ENCODE measurements at regions not wholly inside any gene's neighbourhood (a gene's known extent, or its start where the extent isn't known, plus 50 kb on each side); places are given as distances from the start of the nearest gene placed in this dataset.
"Not testable (repeated sequence)": the region's sequence is repeated elsewhere in the genome, so short reads cannot be mapped to it uniquely, and the experiment has no call there.

DNA sequence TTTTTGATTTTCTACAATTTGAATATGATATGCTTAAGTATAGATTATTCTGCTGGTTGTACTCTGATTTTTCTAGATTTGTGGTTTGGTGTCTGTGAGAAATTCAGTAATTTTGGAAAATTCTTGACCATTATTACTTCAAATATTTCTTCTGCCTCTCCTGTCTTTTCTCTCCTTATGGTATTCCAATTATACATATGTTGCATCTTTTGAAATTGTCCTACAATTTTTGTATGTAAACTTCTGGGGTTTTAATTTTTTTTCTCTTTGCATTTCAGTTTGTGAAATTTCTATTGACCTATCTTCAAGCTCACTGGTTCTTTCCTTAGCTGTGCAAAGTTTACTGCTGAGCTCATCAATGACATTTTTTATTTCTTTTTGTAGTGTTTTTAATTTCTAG lies 534.4 kb upstream of the SLC35B3 start:
- DNase-seq (ENCODE audit: extremely low read depth in 1 of 2, low read depth in 1 of 2): no peak

DNA sequence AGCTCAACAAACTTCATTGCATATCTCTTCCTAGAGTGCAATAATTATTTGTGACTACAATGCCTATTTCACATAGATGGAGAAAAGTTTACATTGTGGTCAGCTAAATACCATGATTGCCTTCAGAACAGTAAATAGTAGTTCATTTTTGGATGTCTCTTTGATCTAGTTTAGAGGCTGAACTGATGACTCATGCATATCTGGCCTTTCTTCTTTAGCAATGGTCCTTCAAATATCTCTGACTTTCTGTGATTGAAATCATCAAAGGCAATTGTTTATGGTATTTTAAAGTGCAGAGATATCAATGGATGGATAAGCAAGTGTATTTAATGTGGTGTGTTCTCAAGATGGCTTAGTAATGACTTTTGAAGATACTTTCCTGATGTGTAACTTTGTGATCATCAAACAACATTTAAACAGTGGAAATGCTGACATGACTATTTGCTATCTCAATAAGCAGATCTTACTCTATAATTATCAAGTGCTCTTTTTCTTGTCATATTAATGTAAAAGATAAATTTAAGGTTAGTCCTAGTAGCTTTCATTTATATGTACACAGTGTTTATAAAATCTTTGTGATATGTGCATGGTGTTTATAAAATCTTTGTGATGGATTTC lies 523.7 kb upstream of the SLC35B3 start:
- no peak for DNase-seq (ENCODE audit: extremely low read depth in 1 of 2, low read depth in 1 of 2)

DNA sequence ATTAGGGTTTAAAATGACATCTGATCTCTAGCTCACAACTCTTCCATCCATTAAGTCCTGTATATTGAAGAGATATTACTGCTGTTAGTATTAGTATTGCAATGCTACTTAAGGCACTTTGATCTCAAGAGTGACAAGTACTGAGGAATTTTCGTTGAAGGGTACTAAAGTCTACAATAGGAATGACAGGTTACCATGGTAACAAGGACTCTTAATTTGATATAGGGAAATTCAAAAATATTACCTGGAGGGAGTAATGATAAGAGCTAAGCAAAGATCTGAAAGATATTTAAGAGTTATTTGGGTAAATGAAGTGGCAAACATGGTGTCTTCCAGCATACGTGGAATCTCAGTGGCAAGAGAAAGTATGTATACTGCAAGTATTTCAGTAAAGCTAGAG lies 518.0 kb upstream of the SLC35B3 start:
- DNase-seq (ENCODE audit: extremely low read depth in 1 of 2, low read depth in 1 of 2): no peak

DNA sequence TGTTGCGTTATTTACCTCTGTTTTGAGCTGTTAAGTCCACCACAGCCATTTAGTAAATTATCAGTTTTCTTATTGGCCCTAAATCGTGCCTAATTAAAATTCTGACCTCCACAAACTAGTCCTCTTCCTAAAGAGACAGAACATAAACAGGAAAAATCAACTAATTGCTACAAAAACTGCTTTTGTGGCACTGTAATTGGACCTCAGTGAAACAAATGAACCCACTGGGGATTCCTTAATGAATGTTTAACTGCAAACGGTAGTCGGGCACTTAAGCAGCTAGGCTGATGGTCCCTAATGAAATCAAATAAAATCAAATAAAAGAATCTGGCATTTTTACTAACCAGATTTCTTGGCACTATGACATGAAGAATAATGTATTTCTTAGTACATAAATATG lies 513.4 kb upstream of the SLC35B3 start:
- DNase-seq (ENCODE audit: extremely low read depth in 1 of 2, low read depth in 1 of 2): no peak

DNA sequence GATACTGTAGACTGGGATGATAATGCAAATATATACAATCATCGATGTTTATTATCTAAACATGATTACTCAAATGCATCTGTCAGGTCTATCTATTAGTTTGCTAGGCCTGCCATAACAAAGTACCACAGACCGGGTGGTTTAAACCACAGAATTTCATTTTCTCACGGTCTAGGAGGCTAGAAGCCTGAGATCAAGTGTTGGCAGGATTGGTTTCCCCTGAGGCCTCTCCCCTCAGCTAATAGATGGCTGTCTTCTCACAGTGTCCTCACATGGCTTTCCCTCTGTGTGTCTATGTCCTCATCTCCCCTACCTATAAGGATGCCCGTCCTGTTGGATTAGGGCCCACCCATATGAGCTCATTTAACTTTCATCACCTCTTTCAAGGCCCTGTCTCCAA lies 512.6 kb upstream of the SLC35B3 start:
- no peak for DNase-seq (ENCODE audit: extremely low read depth in 1 of 2, low read depth in 1 of 2)

DNA sequence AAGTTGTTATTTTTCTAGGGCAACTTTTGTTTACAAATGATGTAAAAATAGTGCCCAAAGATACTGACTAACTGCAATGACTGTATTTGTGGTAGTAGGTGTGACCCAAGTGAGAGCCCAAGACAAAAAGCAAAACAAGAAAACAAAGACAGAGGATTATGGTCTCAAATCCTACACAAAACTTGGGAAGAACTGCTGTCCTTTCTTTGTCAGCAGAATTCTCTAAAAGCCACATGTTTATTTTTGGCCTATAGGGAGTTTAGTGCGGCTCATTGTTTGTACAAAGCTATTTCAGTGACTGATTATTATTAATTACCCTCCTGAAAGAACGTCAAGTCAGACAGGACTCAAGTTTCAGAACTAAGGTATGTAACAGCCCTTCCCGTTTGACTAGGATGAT lies 509.2 kb upstream of the SLC35B3 start:
- DNase-seq (ENCODE audit: extremely low read depth in 1 of 2, low read depth in 1 of 2): no peak

DNA sequence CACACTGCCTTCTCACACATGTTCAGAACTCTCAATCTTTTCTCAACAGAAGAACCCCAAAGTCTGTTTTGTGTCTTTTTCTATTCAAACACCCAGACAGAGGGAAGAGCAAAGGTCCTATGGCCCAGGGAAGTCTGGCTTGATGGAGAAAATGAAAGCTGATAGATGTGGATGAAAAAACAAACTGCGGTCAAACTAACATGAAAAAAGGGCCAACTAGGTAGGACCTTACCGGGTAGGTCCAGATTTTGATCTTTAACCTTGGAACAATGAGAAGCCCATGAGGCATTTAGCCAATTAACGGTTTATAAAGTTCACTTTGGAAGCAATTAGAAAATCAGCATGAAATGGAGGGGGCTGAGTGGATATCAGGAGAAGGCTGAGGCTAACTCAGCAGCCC lies 507.7 kb upstream of the SLC35B3 start:
- DNase-seq (ENCODE audit: extremely low read depth in 1 of 2, low read depth in 1 of 2): no peak

DNA sequence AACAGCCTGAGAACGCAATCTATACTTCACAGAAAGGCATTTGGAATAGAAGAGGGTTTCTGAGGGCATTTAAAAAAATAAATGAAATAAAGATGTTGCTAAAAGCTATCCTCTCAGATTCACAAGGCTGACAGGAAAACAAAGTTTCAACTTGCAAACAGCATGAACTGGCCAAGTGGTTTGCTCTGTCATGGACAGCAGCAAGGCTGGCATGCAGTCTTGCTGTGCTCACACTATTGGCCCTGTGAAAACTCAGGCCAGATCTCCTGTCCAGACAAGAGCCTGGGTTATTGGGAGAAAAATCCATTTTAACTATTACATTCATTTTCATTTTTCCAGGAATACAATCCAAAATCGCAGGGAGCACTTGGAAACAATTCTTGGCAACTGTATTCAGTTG lies 506.2 kb upstream of the SLC35B3 start:
- no peak for DNase-seq (ENCODE audit: extremely low read depth in 1 of 2, low read depth in 1 of 2)

DNA sequence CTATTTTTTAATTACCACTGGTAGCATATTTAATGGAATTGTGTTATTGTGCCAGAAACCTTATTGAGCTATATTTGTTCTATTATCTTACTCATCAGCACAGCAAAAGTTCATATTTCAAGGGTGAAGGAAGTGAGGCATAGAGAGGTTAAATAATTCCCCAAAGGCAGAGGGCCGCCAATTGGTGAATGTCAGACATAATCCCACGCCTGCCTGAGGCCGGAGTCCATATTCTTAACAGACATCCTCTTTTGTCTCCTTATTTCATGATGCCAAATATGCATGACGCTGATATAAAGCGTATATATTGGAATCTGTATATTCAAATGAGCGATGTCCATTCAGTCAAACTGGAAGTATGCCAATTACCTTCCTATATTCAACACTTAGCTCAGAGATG lies 505.0 kb upstream of the SLC35B3 start:
- no peak for DNase-seq (ENCODE audit: extremely low read depth in 1 of 2, low read depth in 1 of 2)

DNA sequence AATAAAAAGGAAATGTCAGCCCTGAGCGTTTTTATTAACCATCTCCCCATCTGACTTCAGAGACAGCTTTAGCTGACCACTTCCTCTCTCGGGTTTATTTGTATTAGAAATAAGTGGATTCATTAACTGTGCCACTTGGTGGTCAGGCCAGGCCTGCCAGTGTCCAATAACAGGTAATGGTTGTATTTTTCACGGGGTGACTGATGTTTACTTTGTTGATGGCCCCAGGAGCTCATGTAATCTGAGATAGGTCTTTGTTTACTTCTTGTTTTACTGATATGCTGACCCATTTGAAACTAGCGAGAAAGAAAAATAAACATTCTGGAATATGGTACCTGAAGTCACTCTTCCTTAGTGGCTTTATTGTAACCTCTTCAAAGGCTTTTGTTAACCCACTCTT lies 504.3 kb upstream of the SLC35B3 start:
- DNase-seq (ENCODE audit: extremely low read depth in 1 of 2, low read depth in 1 of 2): no peak

DNA sequence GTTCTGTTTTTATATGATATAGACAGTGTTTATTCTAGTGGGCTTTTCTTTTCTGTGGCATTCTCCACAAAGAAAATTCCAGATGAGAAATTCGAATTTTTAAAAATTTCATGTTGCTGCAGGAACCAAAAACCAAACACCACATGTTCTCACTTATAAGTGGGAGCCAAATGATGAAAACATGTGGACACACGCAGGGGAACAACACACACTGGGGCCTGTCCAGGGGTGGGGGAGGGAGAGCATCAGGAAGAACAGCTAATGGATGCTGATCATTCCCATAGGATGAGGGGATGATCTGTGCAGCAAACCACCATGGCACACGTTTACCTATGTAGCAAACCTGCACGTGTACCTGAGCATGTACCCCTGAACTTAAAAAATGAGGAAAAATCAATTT lies 499.0 kb upstream of the SLC35B3 start:
- no peak for DNase-seq (ENCODE audit: extremely low read depth in 1 of 2, low read depth in 1 of 2)

DNA sequence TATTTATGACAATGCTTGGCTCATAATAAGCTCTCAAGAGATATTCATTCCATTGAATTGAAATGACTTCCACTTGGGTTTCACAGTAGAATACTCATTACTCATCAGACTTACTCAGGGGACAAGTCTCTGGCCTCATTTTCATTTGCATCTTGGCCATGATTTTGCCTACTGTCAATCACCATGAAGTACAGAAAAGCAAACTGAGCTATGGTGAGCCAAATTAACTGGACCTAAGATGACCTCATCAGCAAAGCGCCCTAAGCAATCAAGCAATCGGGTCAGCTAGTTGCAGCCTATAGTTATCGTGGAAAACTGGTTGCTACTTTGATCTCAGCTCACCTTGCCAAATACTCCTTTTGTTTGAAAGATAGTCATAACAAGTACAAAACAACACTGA lies 494.7 kb upstream of the SLC35B3 start:
- DNase-seq (ENCODE audit: extremely low read depth in 1 of 2, low read depth in 1 of 2): no peak

DNA sequence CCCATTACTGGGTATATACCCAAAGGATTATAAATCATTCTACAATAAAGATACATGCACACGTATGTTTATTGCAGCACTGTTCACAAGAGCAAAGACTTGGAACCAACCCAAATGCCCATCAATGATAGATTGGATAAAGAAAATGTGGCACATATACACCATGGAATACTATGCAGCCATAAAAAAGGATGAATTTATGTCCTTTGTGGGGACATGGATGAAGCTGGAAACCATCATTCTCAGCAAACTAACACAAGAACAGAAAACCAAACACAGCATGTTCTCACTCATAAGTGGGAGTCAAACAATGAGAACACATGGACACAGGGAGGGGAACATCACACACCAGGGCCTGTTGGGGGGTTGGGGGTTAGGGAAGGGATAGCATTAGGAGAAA lies 484.9 kb upstream of the SLC35B3 start:
- DNase-seq (ENCODE audit: extremely low read depth in 1 of 2, low read depth in 1 of 2): not testable (repeated sequence)

DNA sequence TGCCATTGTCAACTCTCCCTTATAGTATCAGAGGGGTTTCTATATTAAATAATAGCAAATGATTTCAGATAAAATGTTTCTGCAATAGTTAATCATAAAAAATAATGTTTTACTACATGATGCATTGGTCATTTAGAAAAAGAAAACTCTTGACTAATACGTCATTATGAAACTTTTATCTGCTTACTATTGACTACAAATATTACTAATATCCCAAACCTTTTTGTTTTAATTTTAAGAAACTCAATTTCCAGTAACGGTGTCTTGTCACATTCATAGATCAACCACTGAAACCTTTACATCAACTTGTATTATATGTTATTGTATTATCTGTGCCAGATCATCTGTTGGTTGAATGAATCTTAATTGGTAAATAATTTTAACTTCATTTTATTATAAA lies 482.9 kb upstream of the SLC35B3 start:
- no peak for DNase-seq (ENCODE audit: extremely low read depth in 1 of 2, low read depth in 1 of 2)

DNA sequence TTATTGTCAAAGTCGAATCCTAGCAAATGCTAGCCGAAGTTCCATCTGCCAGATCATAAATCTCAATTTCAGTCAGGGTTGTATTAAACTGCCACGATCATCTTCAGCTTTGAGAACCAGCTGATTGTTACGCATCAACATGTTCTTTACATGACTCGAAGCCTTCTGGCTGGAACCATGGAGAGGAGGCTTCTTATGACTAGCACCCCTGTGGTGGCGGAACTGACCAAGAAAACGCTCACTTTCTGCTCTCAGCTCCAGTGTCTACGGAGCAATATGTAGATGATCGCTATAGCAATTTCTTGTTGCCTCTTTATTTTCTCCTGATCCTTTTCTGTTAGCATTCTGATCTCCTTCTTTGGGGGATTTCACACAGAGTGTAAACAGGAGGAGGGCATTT lies 479.4 kb upstream of the SLC35B3 start:
- DNase-seq (ENCODE audit: extremely low read depth in 1 of 2, low read depth in 1 of 2): no peak

DNA sequence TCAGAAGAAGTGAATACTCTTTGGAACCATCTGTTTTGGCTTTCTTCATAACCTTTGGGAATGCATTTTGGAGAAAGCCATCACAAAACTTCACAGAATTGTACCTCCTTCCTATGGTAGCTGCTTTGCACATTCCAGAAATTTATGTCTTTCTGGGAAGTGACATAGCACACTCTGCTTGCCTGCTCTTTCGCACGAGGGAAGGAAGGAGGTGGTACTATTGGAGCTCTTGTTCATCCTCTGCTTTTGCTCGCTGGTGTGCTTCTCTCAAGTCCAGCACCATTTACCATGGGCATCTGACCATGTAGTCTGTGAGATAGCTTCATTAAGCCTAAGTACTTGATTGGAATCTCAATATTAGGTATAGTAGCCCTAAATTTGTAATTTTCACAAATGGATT lies 473.3 kb upstream of the SLC35B3 start:
- DNase-seq (ENCODE audit: extremely low read depth in 1 of 2, low read depth in 1 of 2): no peak

DNA sequence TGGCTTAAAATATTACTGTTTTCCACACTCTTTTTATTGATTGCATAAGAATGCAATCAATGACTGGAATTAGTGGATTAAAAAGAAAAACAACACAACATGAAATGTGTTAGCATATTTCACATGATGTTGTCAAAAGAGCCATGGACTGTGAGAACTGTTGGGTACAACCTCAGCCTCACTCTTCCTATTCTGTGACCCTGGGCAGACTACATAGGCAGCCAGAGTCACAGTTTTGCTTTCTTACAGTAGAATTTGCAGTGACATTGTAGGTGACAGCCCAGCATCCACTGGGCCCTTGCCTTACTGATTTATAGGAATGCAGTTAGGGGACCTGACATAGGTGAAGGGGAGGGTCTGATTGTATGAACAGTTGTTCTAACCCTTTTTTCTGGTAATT lies 471.4 kb upstream of the SLC35B3 start:
- no peak for DNase-seq (ENCODE audit: extremely low read depth in 1 of 2, low read depth in 1 of 2)

DNA sequence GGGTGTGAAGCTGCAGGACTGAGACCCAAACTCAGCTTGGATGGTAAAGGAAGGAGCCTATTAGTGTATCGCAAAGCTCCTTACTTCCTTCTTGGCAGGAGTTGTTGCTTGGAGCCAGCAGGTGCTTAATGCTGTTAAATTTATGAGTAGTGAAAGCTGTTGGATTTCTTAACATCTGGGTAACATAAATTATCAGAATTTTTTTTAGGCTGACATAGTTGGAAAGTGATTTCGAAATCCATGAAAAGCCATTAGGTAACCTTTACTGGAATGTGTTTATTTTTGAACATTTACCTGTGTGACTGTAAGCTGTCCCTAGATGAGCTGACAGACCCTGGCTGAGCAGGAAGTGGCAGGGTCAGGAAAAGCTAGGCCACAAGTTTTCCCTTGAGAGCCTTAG lies 470.4 kb upstream of the SLC35B3 start:
- DNase-seq (ENCODE audit: extremely low read depth in 1 of 2, low read depth in 1 of 2): no peak

DNA sequence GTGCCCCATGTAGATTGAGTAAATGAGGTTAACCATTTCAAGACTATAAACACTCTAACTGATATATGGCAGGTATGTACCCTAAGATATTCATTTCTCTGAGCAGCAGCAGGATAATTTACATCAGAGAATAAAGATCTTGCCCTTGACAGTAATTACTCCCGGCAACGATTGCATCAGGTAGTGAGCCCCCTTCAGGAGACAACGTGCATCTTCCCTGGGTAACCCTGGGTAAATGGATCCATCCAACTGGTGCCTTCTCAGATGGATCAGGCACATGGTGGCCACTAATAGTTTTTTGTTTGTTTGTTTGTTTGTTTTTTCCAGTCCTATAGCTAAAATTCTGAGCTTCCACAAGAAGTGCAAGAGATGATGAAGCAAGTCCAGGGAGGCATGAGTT lies 469.4 kb upstream of the SLC35B3 start:
- DNase-seq (ENCODE audit: extremely low read depth in 1 of 2, low read depth in 1 of 2): no peak

DNA sequence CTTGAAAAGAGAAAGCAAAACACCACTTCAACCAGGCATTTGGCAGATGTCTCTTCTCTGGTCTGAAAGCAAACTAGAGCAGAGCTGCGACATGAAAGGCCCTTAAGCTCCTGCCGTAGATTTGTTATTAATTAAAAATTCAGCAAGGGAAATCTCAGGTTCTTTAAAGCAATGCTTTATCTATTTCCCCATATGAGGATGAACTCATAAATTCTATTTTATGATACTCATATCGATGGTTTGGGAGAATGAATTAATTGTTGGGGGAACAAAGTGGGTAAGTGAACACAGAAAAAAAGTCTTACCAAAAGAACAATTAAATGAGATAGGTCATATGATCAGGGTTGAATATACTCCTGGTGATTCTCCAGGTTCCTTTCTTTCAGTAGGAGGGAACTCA lies 464.7 kb upstream of the SLC35B3 start:
- no peak for DNase-seq (ENCODE audit: extremely low read depth in 1 of 2, low read depth in 1 of 2)

DNA sequence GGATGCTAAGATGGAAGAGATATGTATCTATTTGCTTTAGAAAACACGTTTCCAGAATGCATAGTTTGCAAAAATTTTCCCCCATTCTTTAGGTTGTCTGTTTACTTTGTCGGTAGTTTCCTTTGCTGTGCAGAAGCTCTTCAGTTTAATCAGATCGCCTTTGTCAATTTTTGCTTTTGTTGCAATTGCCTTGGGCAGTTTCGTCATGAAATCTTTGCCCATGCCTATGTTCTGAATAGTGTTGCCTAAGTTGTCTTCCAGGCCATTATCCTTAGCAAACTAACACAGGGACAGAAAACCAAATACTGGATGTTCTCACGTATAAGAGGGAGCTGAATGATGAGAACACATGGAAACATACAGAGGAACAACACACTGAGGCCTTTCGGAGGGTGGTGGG lies 454.2 kb upstream of the SLC35B3 start:
- no peak for DNase-seq (ENCODE audit: extremely low read depth in 1 of 2, low read depth in 1 of 2)

DNA sequence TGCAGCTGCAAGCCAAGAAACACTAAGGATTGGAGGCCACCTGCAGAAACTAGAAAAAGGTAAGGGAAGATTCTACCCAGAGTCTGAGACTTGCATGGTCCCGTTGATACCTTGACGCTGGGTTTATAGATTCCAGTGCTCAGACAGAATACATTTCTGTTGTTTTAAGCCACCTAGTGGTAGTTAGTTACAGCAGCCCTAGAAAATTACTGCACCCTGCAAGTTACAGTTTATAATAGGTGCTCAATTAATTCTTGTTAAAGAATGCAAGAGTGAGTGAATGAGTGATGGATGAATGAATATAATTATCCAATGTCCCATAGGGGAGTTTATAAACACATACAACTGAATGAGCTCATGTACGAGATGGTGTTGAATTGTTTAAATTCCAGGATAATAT lies 453.1 kb upstream of the SLC35B3 start:
- no peak for DNase-seq (ENCODE audit: extremely low read depth in 1 of 2, low read depth in 1 of 2)

DNA sequence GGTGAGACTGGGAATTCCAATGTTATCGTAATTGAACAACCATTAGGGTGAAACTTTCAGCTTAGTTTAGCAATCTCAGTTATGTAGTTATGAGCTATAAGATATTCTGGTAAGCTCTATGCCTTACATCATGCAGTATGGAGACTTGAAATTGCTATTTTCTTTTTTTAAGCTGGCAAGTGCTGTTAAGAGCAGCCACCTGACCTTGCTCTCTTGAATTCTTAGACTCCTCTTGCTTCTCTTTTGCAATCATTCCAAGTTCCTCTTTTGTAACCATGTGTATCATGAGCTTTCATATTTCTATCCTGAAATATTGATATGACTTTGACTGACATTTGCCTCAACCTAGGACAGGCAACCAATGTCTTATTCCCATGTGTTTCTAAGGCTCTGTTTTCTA lies 446.3 kb upstream of the SLC35B3 start:
- DNase-seq (ENCODE audit: extremely low read depth in 1 of 2, low read depth in 1 of 2): no peak

DNA sequence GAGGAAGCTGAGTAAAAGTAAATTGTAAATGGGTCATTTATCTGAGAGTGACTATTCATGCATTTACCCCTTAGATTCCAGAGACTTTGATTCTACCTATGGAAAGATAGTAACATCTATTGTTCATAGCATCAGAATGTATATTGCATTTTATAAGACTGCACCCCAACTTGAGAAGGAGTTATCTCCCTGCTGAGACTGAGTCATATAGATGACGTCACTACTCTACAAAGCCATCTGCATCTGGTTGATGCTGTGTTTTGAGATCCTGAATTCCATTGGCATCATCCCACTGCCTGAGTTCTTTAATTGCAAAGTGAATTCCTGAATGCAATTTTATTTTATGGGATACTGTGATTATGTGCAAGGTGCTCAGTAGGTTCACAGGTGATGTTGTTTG lies 444.0 kb upstream of the SLC35B3 start:
- no peak for DNase-seq (ENCODE audit: extremely low read depth in 1 of 2, low read depth in 1 of 2)
